ENCODE measurements at regions not wholly inside any gene's neighbourhood (a gene's known extent, or its start where the extent isn't known, plus 50 kb on each side); places are given as distances from the start of the nearest gene placed in this dataset.
"Not testable (repeated sequence)": the region's sequence is repeated elsewhere in the genome, so short reads cannot be mapped to it uniquely, and the experiment has no call there.

DNA sequence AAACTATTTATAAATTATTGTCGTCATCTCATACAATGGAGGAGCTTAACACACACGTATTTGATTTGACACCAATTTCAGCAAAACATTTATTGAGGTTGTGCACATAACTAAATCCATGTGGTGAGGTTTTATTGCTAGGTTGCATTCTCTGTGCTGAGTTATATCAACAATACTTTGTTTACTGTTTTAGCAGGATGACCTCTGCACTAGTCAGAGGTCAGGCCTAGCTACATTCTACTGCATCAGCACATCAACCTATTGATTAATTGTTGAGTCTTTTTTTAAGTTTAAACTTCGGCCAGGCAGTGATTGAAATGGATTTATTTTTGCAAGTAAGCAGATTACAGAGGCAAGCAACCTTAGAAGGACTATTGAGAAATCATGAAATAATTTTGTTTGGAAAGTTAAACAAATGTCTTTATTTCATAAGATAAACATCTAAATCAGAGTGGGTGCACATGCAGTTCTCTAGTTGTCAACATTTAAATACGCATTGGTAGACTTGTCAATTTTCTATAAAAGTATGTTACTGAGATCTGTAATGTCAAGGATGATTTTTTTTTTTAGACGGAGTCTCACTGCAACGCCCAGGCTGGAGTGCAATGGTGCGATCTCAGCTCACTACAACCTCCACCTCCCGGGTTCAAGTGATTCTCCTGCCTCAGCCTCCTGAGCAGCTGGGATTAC is 75.2 kb upstream of the CD28 start:
- DNase-seq (ENCODE audit: low spot score): peak; percentile 55

DNA sequence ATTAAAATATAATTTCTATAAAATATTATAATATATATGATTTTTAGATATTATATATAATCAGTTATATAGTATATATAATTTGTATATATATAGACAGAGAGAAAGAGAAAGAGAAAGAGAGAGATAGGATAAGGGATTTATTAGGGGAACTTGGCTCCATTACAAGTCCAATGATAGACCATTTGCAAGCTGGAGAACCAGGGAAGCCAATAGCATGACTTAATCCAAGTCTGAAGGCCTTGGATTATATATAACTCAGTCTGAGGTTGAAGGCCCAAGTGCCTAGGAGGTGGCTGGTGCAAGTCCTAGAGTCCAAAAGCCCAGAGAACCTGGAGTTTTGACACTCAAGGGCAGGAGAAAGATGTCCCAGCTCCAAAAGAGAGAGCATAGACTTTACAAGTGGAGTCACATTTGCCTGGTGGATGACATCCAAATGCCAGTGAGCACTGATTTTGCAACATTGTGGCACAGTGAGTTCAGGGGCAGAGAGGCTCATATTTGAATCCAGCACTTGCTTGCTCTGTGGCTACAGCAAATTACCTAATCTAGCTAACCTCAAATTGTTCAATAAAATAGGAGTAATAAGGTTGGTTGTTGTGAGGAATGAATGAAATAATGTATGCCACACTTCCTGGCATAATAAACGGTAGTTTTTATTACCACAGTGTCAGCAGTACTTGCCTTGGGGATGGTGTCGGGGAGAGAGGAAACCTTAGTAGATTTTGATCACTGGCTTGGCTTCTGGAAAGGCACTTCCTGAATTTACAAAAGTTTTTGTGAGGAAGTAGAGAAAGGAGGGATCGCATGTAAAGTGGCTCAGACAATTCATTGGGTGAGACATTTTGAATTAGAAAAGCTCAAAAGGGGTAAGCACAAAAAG is 69.6 kb upstream of the CD28 start:
- no peak for DNase-seq (ENCODE audit: low spot score)

DNA sequence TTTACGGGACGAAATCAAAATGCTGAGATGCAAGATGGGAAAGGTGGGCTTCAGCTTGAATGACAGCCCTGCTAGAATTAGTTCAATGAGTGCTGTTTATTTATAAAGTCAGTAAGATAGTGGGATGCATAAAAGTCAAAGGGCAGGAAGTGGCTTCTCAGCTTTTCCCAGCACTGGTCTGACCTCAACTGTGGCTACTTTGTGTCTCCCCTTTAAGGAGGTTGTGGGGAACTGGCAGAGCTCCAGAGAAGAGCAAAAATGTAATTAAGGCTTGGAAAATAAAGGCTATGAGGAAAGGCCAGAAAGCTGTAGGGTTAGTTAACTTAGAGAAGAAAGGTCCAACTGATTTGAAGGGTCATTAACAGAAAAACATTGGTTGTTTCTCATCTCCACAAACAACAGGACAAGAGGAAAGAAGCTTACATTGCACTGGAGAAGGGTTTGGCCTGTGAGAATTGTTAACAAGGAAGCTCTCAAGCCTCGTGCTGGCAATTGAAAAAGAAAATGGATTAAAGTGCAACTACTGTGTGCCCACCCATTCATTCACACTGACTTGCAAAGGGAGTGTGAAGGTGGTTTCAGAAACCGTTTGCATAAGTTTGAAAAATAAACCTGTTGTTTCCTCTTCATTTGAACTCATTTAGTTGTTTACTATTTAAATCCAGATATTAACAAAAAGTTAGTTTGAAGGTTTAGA is 68.8 kb upstream of the CD28 start:
- no peak for DNase-seq (ENCODE audit: low spot score)

DNA sequence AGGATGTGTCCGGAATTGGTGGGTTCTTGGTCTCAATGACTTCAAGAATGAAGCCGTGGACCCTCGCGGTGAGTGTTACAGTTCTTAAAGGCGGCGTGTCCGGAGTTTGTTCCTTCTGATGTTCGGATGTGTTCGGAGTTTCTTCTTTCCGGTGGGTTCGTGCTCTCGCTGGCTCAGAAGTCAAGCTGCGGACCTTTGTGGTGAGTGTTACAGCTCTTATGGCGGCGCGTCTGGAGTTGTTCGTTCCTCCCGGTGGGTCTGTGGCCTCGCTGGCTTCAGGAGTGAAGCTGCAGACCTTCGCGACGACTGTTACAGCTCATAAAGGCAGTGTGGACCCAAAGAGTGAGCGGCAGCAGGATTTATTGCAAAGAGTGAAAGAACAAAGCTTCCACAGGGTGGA is 64.6 kb upstream of the CD28 start:
- DNase-seq (ENCODE audit: low spot score): not testable (repeated sequence)

GRCh38 chr2:203642841-203643240 is 63.6 kb upstream of the CD28 start:
- DNase-seq (ENCODE audit: low spot score): not testable (repeated sequence)

DNA sequence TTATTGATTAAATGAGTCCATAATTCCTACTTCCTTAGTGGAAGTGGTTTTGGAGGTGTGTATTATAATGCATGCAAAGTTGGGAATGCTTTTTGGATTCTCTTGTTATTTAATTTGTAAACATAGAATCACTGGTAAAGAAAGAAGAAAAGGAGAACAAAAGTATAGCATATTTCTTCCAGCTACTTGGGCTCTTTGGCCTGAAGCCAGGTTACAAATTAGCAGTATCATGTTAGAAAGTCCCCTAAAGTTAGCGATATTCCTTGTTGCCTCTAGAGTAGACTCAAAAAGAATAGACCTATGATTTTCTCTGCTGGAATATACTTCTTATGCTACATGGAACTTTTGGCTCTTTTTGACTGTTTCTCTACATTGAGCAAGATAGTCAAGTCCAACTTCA is 60.6 kb upstream of the CD28 start:
- DNase-seq (ENCODE audit: low spot score): no peak

DNA sequence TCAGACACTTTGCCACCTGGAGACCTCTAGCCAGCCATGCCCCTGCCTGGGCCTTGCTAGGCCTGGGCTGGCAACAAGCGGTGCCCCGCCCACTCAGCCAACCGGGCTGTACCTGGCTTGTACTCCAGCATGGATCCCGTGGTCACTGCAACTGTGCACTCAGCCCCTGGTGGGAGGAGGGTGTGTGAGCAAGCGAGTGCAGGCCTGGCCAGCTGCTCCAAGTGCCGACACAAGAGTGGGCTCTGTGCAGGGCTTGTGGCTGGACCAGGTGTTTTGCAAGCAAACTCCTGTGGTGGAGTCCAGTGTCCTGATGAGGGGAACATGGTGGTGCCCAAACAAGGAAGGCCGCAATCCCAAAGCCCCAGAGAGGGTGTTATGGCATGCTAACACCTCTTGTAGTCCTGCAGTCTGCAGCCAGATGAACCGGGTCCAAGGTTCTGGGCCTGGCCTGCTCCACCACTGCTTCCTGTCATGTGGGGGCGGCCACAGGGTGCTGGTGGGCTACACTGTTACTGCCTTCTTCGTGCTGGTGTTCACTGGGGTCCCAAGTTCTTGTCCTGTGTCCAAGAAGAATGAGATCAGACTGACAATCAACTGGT is 60.1 kb upstream of the CD28 start:
- no peak for DNase-seq (ENCODE audit: low spot score)

DNA sequence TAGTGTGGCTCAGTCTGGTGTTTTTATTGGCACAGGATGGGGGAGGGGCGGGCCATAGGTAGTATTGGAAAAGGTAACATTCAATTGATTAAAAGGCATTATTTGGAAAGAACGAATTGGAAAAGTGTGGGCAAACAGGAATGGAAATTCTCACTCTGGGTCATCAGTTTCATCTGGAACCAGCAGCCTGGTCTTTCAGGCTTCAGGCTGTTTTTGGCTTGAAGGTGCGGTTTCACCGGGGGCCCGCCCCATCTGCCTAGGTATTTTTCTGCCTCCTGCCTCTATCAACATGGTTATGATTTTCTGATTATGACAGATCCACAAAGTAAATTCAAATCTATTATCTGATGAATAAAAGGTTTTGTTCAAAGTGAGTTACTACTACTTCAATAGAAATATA is 59.5 kb upstream of the CD28 start:
- DNase-seq (ENCODE audit: low spot score): no peak

DNA sequence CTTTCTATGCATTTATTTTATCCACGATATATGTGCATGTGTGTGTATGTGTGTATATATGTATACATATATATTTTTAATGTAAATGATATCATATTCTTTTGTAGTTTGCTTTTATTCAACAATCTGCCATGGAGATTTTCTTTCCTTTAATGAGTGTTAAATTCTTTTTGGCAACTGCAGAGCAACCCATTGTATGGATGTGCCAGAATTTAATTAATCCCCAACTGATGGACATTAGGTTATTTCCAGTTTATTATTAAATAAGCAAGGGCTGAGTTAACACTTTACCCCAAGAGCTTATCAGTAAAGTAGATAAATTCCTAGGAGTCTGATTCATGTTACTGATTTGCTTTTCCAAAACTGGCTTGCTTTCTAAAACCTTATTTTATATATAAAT is 58.9 kb upstream of the CD28 start:
- no peak for DNase-seq (ENCODE audit: low spot score)

GRCh38 chr2:203648273-203648672 is 58.2 kb upstream of the CD28 start:
- peak; percentile 75 for DNase-seq (ENCODE audit: low spot score)

GRCh38 chr2:203649176-203649814 is 57.1 kb upstream of the CD28 start:
- no peak for DNase-seq (ENCODE audit: low spot score)

- peak; percentile 56 for DNase-seq (ENCODE audit: low spot score)
Measured at GRCh38 chr2:203650860-203651613, 55.4 kb upstream of the CD28 start.

DNA sequence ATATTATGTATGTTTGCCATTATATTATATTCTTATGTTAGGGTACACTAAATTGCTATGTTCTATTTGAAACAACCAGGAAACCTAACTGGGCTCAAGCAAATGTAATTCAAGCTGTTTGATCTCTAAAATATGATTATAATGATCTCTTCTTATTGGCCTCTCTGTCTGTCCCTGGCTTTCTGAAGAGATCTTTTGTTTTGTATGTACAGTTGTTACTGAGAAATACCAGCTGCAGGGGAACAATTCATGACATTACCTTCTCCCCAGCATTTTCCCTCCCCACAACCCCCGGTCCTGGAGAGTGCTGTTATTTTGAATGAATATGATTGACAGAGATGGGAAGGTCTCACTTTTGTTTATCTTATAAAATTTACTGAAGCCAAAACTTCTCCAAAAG is 54.8 kb upstream of the CD28 start:
- no peak for DNase-seq (ENCODE audit: low spot score)

GRCh38 chr2:203654826-203655225 is 51.6 kb upstream of the CD28 start:
- no peak for DNase-seq (ENCODE audit: low spot score)

GRCh38 chr2:203656522-203657287 is 49.7 kb upstream of the CD28 start:
- DNase-seq (ENCODE audit: low spot score): peak; percentile 28

All from HuH-7.5 (cell line).